Mesothelial cell of epicardium (in vitro differentiated cells): ENCODE measurements at regions not wholly inside any gene's neighbourhood (a gene's known extent, or its start where the extent isn't known, plus 50 kb on each side); places are given as distances from the start of the nearest gene placed in this dataset.

Experiments used
- DNase-seq, 2 experiments: peaks; one replicate each; pipeline ENCODE4 v3.0.0; 2021; ENCODE audit warnings: low spot score in 2 of 2; ENCODE audit not compliant: unreplicated experiment in 2 of 2
- H3K27ac Mint-ChIP-seq: 2 replicates; pipeline ENCODE4 v1.8.0; 2021; ENCODE audit warnings: mixed read lengths
- H3K27me3 Mint-ChIP-seq: 2 replicates; pipeline ENCODE4 v1.8.0; 2021; ENCODE audit warnings: low read depth, mixed read lengths
- H3K36me3 Mint-ChIP-seq: 2 replicates; pipeline ENCODE4 v1.8.0; 2021; ENCODE audit warnings: mixed read lengths
- H3K4me1 Mint-ChIP-seq: 2 replicates; pipeline ENCODE4 v1.8.0; 2021; ENCODE audit warnings: mixed read lengths
- H3K4me3 Mint-ChIP-seq: 2 replicates; pipeline ENCODE4 v1.8.0; 2021; ENCODE audit warnings: mild to moderate bottlenecking, moderate library complexity, mixed read lengths
- H3K9me3 Mint-ChIP-seq: 2 replicates; pipeline ENCODE4 v1.8.0; 2021; ENCODE audit warnings: mixed read lengths
- TF ChIP-seq, protein P1 (sequence below): fragments of 200-600 bp; sonication (generic); IDR thresholded peaks from one replicate; pipeline ENCODE4 v1.5.0; 2021; ENCODE audit warnings: antibody characterized with exemption; ENCODE audit not compliant: unreplicated experiment

DNA sequence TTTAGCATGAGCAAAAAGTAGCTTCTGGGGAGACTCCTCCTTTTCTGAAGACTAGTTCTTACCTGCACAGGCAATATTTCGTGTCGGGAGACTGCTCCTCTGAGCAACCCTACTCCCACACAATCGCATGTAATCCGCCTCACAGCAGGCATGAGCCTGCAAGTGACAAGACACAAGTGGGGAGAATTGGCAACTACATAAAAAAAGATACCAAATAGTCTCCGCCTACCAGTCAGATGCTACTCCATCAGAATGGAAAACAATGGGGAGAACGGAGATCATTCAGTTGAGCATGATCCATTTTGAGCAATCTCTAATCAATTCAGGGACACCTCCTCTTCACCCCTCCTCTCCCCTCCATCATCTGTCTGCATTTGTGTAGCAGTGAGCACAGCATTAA lies 321.0 kb downstream of the COG6 start:
- H3K36me3 Mint-ChIP-seq, result no peaks in the 10 kb centered on the region
- H3K9me3 Mint-ChIP-seq, result no peaks in the 10 kb centered on the region
- H3K4me1 Mint-ChIP-seq, result peaks cover 9% of the 10 kb centered on the region
- TF ChIP-seq, protein P1, sequence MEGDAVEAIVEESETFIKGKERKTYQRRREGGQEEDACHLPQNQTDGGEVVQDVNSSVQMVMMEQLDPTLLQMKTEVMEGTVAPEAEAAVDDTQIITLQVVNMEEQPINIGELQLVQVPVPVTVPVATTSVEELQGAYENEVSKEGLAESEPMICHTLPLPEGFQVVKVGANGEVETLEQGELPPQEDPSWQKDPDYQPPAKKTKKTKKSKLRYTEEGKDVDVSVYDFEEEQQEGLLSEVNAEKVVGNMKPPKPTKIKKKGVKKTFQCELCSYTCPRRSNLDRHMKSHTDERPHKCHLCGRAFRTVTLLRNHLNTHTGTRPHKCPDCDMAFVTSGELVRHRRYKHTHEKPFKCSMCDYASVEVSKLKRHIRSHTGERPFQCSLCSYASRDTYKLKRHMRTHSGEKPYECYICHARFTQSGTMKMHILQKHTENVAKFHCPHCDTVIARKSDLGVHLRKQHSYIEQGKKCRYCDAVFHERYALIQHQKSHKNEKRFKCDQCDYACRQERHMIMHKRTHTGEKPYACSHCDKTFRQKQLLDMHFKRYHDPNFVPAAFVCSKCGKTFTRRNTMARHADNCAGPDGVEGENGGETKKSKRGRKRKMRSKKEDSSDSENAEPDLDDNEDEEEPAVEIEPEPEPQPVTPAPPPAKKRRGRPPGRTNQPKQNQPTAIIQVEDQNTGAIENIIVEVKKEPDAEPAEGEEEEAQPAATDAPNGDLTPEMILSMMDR, result no peak
- no peak overlapping the region for H3K27ac Mint-ChIP-seq
- no peaks in the 10 kb centered on the region for H3K27me3 Mint-ChIP-seq
- no peak overlapping the region for H3K4me3 Mint-ChIP-seq
- DNase-seq, result no peak

GRCh38 chr13:39981056-39981455 lies 325.6 kb downstream of the COG6 start:
- no peak overlapping the region for H3K27ac Mint-ChIP-seq
- H3K4me3 Mint-ChIP-seq, result no peak overlapping the region
- H3K9me3 Mint-ChIP-seq, result peaks cover 5% of the 10 kb centered on the region
- no peaks in the 10 kb centered on the region for H3K27me3 Mint-ChIP-seq
- no peak for DNase-seq
- peaks cover 9% of the 10 kb centered on the region for H3K4me1 Mint-ChIP-seq
- H3K36me3 Mint-ChIP-seq, result no peaks in the 10 kb centered on the region
- TF ChIP-seq, protein P1, result no peak

GRCh38 chr13:39982745-39983144 lies 327.3 kb downstream of the COG6 start:
- TF ChIP-seq, protein P1, result no peak
- Mint-ChIP-seq H3K9me3 (peaks cover 5% of the 10 kb centered on the region), H3K36me3 (no peaks in the 10 kb centered on the region), H3K27me3 (no peaks in the 10 kb centered on the region), H3K4me3 (no peak overlapping the region), H3K4me1 (no peaks in the 10 kb centered on the region), H3K27ac (no peak overlapping the region)
- no peak for DNase-seq

GRCh38 chr13:39985071-39985470 lies 329.6 kb downstream of the COG6 start:
- DNase-seq, result no peak
- Mint-ChIP-seq H3K4me3 (no peak overlapping the region), H3K36me3 (no peaks in the 10 kb centered on the region), H3K4me1 (no peaks in the 10 kb centered on the region), H3K27me3 (no peaks in the 10 kb centered on the region), H3K9me3 (peaks cover 5% of the 10 kb centered on the region), H3K27ac (no peak overlapping the region)
- TF ChIP-seq, protein P1, result no peak

GRCh38 chr13:39988351-39988750 lies 332.9 kb downstream of the COG6 start:
- no peak overlapping the region for H3K4me3 Mint-ChIP-seq
- H3K27ac Mint-ChIP-seq, result no peak overlapping the region
- H3K27me3 Mint-ChIP-seq, result no peaks in the 10 kb centered on the region
- TF ChIP-seq, protein P1, result no peak
- no peaks in the 10 kb centered on the region for H3K4me1 Mint-ChIP-seq
- DNase-seq, result no peak
- no peaks in the 10 kb centered on the region for H3K9me3 Mint-ChIP-seq
- H3K36me3 Mint-ChIP-seq, result no peaks in the 10 kb centered on the region

DNA sequence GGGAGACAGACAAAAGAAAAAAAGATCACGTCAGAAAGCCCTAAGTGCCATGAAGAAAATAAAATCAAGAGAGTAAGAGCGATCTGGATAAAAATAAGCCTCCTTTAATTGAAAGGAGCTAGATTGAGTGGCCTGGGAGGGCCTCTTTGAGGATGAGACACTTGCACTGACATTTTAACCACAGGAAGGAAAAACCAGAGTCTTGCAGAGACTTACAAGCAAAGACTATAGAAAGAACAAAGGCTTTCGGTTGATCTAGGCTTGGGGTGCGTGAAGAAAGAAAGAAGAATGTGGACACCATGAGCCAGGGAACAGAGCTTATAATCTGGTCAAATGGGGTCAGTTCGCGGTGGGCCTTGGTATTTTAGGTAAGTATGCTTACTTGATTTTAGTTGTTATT lies 342.7 kb downstream of the COG6 start:
- Mint-ChIP-seq H3K9me3 (peaks cover 9% of the 10 kb centered on the region), H3K4me1 (peaks cover 2% of the 10 kb centered on the region), H3K4me3 (no peak overlapping the region), H3K27ac (no peak overlapping the region), H3K27me3 (no peaks in the 10 kb centered on the region), H3K36me3 (no peaks in the 10 kb centered on the region)
- TF ChIP-seq, protein P1, result no peak
- no peak for DNase-seq
